LNCAP (cell line): ENCODE measurements at regions not wholly inside any gene's neighbourhood (a gene's known extent, or its start where the extent isn't known, plus 50 kb on each side); places are given as distances from the start of the nearest gene placed in this dataset.

Experiments used
- CTCF ChIP-seq: fragments of 450-650 bp; IDR thresholded peaks from 2 replicates; pipeline ENCODE4 v1.5.1; 2017; ENCODE audit warnings: mild to moderate bottlenecking

- no peak for TF ChIP-seq CTCF
These were observed 88.5 kb upstream of the SYT13 start for GRCh38 chr11:45374653-45375059.

GRCh38 chr11:45374130-45374529 lies 88.0 kb upstream of the SYT13 start:
- TF ChIP-seq CTCF, result no peak

GRCh38 chr11:45373506-45374035 lies 87.4 kb upstream of the SYT13 start:
- no peak for TF ChIP-seq CTCF

- peak; percentile 96 for TF ChIP-seq CTCF
These were observed 85.3 kb upstream of the SYT13 start for GRCh38 chr11:45371251-45372115.

- no peak for TF ChIP-seq CTCF
These were observed 83.2 kb upstream of the SYT13 start for GRCh38 chr11:45369313-45369712.

- TF ChIP-seq CTCF, result no peak
These were observed 82.6 kb upstream of the SYT13 start for GRCh38 chr11:45368697-45369096.

GRCh38 chr11:45366619-45367190 lies 80.6 kb upstream of the SYT13 start:
- no peak for TF ChIP-seq CTCF
